NCI-H748 (cell line): ENCODE measurements at regions not wholly inside any gene's neighbourhood (a gene's known extent, or its start where the extent isn't known, plus 50 kb on each side); places are given as distances from the start of the nearest gene placed in this dataset.
"Not testable (repeated sequence)": the region's sequence is repeated elsewhere in the genome, so short reads cannot be mapped to it uniquely, and the experiment has no call there.

Experiments
- DNase-seq: peaks from one replicate; lab custom pipeline; 2025; ENCODE audit not compliant: unreplicated experiment; lab: John Stamatoyannopoulos, UW

DNA sequence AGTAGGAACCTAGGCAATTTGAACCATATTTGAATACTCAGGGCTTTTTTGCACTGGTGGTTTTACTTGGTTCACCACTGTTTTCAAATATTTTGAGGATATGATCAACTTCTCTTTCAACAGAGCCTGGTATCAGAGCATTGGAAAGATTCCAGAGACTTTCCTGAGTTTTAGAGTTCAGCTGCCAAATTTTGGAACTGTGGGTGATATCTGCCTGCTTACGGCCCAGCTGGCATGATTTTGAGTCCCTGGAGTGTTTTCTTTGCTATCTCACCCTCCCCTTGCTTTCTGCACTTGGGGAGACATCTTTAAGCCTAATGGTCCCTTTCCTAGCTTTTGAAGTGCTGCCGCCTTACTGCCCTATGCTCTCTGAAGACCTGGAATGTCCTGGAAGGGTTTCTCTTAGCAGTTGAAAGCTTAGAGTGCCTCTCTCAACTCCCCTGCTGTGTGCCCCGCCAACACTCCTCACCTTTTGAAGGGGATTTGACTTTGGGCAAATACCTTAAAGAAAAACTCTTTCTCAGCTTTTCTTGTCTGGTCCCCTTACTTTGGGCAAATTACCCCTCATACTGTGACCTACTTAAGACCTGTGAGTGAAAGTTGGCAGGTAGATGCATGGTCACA, 539.1 kb downstream of the MFSD1 start:
- no peak for DNase-seq

DNA sequence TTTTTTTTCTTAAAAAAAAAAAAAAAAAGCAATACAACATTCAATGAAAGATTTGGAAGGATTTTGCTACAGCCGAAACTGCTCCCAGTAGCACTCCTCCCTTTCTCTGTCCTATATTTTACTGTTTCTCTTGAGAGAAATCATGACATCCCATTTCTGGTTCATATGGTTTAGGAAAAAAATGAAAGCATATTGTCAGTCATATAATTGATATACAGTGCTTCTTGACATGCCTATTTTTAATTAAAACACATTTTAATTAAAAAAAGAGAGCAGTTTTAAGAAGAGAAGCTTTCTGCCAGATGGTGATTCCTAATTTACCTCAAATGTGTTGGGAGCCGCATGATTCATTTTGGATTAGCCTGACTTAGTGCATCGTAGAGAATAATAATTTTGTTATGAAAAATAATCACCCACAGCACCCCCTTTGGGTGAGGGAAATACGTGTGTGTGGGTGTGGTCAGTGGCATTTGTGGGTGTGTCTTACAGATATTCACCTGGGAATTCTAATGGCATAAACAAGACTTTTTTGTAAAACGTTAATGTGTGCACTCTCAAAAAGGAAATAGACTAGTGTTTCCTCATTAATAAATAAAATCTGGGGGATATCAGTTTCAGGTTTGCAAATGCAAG, 544.5 kb downstream of the MFSD1 start:
- no peak for DNase-seq

DNA sequence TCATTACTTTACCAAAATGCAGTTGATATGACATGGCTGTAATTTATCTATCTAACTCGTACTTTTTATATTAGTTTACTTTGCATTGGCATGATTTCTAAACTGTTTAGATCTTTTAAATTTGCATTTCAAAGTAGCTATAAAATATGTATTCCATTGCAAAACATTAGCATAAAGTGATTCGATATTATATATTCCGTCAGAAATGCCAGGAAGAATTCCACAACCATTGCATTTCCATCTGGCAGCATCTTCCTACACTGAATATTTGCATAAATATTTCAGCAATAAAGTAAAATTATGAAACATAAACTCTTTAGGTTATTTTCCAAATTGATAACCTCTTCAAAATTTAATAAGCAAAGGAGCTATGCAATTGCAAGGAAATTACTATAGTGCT, 546.6 kb downstream of the MFSD1 start:
- no peak for DNase-seq

DNA sequence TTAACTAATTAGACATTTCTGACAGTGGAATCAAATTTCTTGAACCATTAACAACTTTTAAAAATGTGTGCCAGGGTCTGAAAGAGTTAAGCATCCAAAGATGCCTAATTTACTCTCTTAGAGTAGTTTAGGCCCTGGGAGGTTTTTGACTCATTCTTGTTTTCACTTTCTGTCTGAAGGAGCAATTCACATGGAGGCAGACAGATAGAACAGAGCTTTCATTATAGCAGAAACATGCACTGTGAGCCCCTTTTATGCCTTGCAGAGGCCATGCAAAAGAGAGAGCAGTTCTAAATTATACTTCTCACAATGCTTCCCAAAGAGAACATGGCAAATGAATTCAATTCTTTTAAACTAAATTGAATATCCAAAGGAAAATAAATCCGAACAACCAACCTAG, 554.8 kb downstream of the MFSD1 start:
- DNase-seq: no peak

DNA sequence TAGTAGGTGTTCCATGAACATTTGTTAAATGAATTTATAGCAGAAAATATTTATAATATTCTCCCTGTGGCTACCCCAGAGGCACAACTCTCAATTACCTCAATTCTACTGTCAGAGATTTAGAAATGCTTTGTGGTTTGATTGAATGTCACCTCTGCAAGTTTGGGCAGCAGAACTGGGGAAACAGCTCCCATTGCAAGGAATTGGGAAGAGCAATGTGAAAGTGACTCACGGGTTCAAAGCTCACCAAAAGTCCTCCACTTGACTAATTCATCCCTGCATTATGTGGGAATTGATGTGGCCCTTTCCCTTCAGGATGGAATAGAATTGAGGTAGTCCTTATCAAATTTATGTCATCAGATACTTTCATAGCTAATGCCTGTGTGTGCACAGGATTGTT, 562.7 kb downstream of the MFSD1 start:
- DNase-seq: no peak

DNA sequence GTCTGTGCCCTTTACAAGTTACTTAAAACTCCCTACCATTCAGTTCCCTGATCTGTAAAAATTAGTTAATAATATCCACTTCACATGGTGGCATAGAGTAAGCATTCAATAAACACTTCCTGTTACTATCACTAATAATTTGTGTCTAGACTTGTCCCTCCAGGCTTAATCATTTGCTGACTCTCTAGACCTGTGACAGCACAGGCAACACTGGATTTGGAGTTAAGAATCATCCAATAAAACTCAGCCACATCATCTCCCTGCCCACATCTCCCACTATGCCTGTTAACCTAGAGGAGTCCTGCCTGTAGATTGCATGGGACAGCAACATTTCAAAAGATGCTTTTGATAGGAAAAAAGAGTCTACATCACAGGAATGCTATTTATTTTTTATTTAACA, 564.6 kb downstream of the MFSD1 start:
- no peak for DNase-seq

DNA sequence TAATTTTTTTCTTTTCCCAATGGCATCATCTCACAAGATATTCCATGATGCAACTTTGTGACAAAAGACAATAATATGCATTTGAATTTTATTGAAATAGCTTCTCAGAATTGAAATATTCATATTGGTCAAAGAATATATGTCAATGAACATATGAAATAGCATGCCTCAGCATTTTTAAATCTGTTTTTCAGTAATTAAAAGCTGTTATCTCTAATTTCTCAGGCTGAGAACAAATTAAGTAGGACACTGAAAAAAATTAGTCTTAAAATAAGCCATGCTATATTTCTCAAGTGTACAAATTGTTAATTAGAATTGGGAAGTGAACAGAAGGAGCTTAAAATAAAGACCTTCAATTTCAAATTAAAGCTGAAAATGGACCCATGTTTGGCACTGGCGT, 570.1 kb downstream of the MFSD1 start:
- DNase-seq: no peak

DNA sequence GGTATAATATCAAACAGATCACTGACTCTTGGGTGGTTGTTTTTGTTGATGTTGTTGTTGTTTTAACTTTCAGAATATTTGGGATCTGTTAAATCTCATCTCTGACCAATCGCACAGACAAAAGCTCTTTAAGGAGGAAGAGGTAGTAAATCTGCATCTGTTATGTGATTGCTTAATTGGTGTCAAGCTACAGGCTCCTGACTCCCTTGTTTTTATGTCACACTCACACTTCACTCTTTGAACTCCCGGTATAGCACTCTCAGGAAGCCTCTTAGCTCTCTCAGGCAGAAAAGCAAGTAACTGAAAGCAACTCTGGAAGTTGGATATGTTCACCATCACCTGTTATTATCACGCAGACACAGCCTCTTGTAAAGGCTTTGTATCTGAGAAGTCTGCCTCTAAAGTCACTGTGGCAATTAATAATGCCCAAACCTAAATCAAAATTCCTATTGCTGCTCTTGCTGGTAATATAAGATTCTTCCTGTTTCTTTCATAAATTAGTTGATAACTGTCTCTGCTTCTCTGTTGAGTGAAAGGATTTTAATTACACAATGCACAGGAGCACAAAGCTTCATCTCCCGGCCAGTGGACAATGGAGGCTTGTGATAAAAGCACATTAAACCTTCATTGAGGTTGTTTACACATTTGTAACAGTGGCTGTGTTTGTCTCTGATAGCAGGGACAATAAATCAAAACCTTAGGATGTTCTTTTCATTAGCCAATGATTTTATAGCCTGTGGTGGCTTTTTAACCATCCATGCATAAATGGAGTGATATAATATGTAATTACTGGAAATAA, 576.7 kb downstream of the MFSD1 start:
- DNase-seq: peak; percentile 30

DNA sequence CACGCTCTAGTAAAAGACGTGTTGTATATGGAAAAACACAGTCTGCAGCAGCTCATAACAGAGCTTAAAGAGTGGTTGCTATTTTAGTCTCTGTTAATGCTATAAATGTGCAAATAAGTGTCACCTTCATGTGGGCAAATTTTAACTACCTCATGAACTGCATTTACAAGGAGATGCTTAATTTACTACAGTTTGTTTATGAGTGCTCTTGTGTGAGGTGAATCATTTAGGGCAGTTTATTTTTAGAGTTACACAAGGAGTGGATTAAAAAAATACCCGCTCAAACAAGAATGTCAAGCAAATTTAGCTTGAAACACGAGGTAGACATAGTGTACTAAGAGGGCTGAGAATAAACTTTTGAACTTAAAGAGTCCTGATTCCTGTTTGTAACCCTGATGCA, 579.0 kb downstream of the MFSD1 start:
- no peak for DNase-seq

DNA sequence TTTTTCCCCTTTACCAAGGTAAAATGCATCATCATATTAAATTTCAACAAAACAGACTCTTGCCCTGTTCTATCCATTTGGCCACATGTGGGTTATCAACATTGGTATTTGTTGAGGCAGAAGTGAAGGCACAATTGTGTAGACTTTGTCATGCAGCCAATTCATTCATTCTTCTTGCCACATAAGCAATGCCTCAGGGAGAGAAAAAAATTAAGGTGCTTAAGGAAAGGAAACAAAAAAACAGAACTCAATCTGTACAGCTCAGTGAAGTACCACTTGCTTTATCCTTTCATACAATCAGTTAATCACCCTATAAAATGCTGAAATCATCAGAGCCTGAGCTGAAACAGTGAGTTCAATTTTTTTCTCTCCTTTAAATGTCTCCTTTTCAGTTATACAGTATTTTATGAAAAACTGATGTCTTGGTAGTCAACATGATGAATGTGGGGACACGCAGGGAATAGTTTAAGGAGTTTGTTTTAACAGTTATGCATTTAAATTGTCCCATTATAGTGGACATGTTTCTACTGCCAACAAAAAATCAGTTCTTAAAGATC, 588.9 kb downstream of the MFSD1 start:
- no peak for DNase-seq

DNA sequence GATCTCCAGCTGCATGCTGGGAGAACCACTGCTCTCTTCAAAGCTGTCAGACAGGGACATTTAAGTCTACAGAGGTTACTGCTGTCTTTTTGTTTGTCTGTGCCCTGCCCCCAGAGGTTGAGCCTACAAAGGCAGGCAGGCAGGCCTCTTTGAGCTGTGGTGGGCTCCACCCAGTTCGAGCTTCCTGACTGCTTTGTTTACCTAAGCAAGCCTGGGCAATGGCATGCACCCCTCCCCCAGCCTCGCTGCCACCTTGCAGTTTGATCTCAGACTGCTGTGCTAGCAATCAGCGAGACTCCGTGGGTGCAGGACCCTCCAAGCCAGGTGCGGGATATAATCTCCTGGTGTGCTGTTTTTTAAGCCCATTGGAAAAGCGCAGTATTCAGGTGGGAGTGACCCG, 591.0 kb upstream of the IL12A start:
- not testable (repeated sequence) for DNase-seq

DNA sequence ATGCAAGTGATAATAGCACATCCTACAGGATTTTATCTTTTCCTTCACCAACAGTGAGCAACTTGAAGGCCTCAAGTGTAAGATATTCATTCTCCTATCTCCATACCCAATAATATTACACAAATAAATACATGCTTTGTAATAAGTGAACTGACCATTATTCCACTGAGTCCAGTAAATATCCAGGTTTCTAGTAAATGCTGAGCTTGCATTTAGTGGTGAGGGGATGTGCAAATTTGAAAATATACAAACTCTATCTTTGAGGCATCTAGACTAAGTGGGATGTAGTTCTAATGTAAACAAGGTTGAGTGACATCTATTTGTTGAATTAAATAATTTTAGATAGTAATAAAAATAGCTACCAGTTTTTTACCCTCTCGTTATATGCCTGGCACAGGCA, 587.6 kb upstream of the IL12A start:
- no peak for DNase-seq

DNA sequence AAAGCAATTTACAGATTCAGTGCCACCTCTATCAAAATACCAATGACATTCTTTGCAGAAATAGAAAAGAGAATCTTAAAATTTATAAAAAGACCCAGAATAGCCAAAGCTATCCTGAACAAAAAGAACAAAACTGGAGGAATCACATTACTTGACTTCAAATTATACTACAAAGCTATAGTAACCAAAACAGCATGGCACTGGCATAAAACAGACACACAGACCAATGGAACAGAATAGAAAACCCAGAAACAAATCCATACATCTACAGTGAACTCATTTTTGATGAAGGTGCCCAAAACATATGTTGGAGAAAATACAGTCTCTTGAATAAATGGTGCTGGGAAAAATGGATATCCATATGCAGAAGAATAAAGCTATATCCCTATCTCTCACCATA, 578.9 kb upstream of the IL12A start:
- DNase-seq: not testable (repeated sequence)

DNA sequence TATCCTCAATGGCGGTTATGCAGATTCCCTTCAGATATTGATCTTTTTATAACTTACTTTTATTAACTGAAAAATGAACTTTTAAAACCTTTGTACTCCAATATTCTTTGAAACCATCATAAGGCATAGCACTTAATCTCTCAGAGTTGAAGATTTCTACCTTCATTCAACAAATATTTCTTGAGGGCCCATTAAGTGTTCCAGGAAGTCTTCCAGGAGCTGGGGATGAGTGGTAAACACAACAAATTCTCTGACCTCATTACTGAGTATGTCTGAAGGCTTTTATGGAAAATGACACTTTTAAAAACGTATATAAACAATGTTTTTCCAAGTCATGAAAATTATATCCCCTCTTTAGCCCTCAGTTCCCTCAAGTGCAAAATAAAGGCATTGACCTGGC, 575.3 kb upstream of the IL12A start:
- no peak for DNase-seq

DNA sequence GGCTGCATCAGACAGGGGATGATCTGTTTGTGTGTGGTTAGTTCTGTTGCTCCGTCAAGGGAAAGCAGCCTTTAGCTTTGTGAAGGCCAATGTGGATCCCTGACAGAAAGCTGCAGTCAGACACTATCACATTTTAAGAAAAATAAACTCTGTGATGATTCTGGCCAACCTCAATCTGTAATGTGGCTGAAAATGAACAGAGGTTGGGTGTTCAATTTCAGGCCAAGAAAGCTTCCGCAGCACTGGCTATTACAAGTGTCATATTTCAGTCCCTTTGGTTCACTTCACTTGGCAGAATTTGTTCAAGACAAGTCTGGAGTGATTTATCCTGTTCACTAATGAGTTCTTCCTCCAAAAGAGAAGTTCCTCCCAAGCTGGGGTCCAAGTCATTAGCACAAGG, 571.8 kb upstream of the IL12A start:
- no peak for DNase-seq

DNA sequence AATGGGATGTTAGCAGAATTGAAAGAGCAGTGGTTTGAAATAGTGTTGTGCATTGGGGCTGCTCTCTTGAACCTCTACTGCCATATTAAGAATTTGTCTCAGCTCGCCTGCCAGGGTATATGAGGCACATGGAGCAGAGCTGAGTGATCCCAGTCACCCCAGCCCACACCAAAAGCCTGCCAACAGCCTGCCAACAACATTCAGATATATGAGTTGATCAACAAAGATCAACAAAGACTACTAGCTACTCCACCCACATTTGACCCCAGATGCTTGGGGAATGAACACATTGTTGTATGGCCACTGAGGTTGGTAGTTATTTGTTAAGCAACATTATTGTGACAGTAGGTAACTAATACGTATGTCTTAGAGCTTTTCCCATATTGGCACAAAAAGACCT, 570.9 kb upstream of the IL12A start:
- DNase-seq: no peak

DNA sequence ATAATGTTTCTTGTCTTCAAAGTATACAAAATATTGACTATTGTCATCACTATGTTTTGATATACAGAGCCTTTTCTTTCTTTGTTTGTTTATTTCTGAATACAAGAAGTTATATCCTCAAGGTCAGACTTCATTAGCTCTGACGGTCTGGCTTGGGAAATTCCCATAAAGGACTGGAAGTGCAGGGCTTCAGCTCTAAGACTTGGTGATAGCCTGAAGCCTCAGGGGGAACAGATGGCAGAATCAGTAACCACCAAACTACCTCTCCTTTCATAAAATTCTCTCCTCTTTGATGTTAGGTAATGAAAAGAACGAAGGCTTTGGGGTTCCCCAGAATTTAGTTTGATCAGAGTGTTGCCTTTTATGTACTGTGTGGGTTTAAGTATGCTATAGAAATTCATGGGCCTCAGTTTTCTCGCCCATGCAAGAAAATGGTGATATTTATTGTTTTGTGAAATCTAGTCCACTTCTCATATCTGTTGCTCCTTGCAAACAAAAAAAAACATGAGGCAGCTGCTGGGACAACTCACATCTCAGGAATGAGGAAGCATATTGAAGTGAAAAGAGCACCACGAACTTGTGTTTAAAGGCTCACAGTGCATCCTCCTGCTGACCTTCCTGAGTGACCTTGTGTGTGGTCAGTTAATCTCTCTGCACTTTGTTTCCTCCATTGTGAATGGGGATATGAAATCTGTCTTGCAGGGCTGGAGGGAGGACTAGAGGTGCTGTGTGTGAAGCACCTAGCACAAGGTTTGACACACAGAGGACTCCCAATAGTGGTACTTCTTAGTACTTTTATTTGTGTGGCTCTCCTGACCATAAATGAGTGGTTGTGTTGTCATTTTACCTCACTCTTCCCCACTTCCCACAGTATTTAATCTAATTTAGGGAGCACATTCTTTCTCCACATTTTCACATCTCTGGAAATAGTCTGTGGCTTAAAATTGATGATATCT, 569.8 kb upstream of the IL12A start:
- no peak for DNase-seq

DNA sequence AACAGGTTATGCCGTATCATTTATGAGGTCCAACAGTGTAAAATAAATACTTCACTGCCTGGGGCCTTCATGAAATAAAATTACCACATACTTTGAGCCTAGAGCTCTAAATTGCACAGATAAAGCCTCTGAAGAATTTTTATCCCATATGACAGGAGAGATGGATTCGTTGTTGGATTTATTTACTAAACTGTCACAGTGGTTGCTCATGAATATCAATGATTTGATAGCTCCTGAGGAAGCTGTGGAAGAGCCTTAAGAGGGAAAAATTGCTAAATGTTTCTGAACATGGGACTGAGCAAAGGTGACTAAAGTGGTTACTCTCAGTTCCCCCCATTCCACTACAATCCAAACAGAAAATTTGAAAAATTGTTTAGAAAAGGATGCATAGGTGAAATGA, 558.9 kb upstream of the IL12A start:
- DNase-seq: no peak

DNA sequence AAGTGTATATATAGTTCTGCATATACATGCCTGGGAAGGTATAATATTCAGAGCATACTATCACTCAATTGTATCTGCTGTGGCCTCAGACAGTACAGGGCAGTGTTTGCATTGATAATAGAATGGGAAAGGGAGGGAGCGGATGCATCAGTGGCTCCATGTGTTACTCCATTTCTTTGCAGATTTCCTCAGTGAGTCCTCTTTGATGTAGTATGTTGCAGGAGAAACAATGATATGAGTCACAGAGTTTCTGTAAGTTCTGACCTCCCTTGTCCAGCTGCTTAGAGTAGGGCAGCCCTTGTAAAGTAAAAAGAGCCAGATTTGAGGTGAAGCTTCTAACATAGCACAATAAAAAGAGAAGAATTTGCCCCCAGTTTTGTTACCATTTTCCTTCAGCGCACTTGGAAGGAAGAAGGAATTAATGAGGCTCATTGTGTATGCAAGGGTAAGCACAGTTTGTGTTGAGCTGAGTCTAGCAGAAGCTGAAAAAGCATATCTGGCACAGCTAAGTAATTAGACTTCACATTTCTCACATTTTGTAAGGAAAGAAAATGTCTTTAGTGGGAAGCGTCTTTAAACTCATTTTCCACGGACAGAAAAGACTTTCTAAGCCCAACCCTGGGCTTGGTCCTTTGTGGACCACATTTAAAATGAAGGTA, 555.8 kb upstream of the IL12A start:
- no peak for DNase-seq

DNA sequence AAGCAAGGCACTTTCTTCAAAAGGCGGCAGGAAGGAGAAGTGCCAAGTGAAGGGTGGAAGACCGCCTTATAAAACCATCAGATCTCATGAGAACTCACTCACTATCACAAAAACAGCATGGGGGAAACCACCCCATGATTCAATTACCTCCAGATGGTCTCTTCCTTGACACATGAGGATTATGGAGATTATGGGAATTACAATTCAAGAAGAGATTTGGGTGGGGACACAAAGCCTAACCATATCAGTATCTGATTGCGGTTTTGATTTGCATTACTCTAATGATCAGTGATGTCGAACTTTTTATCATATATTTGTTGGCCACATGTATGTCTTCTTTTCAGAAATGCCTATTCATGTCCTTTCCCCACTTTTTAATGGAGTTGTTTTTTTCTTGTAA, 549.3 kb upstream of the IL12A start:
- DNase-seq: no peak

DNA sequence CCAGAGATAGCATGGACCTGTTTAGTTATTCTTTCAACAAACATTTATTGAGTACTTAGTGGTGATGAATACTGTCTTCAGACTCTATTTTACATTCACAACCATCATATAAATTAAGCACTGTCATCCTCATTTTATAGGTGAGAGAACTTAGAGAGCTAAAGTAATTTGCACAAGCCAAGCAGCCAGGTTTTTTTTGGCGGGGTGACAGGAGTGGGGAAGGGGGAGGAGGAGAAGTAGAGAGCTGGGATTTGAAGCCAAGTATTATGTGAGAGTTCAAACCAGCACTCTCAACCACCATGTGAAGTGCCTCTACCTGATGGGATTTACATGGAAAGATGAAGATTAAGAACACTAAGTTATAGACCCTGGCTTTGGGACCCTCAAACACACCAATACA, 547.4 kb upstream of the IL12A start:
- no peak for DNase-seq
